Caco-2 (cell line): ENCODE measurements at regions not wholly inside any gene's neighbourhood (a gene's known extent, or its start where the extent isn't known, plus 50 kb on each side); places are given as distances from the start of the nearest gene placed in this dataset.

Source experiments
- BruUV-seq: library from RNA; stranded (reverse); fragments of 400-500 nt; replicated peaks from 2 replicates; lab custom pipeline; 2021; lab: Mats Ljungman, UMichigan
- CTCF ChIA-PET: fragments of 300-600 bp; sonication (Branson Sonifier 250); formaldehyde crosslinking; loops from one replicate; lab custom pipeline; 2022; ENCODE audit warnings: antibody characterized with exemption; lab: Charles Lee
- POLR2A ChIA-PET: fragments of 300-600 bp; sonication (Branson Sonifier 250); formaldehyde crosslinking; loops from one replicate; lab custom pipeline; 2022; ENCODE audit warnings: antibody characterized with exemption; lab: Charles Lee
- DNase-seq, 2 experiments: peaks; one replicate each; pipeline versions ENCODE4 v3.0.0 to v3.0.0-alpha.2; 2020 to 2022
- H3K27me3 ChIP-seq: replicated peaks from 2 replicates; pipeline ENCODE4 v1.6.0; 2011; ENCODE audit warnings: low read length; ENCODE audit not compliant: control insufficient read depth, insufficient read depth
- H3K36me3 ChIP-seq: 2 replicates; pipeline ENCODE4 v1.5.1; 2011; ENCODE audit warnings: low read length; ENCODE audit not compliant: control insufficient read depth, insufficient read depth
- H3K4me1 ChIP-seq: fragments of 250-450 bp; sonication (Bioruptor Pico); 2 replicates; pipeline ENCODE4 v1.5.1; 2020; ENCODE audit warnings: mild to moderate bottlenecking
- H3K4me3 ChIP-seq: 2 replicates; pipeline ENCODE4 v1.5.1; 2011; ENCODE audit warnings: low read depth, mild to moderate bottlenecking, control low read depth, low read length
- H3K9me3 ChIP-seq: fragments of 250-450 bp; sonication (Bioruptor Pico); 2 replicates; pipeline ENCODE4 v1.5.1; 2020; ENCODE audit warnings: mild to moderate bottlenecking, moderate library complexity
- H3K27ac Mint-ChIP-seq: one replicate; pipeline ENCODE4 v1.8.0; 2022; ENCODE audit warnings: mixed read lengths; ENCODE audit not compliant: unreplicated experiment
- H3K27me3 Mint-ChIP-seq: one replicate; pipeline ENCODE4 v1.8.0; 2022; ENCODE audit warnings: mixed read lengths; ENCODE audit not compliant: insufficient read depth, unreplicated experiment
- H3K36me3 Mint-ChIP-seq: one replicate; pipeline ENCODE4 v1.8.0; 2022; ENCODE audit warnings: mild to moderate bottlenecking, mixed read lengths; ENCODE audit not compliant: insufficient read depth, unreplicated experiment
- H3K4me1 Mint-ChIP-seq: one replicate; pipeline ENCODE4 v1.8.0; 2022; ENCODE audit warnings: low read depth, mixed read lengths; ENCODE audit not compliant: unreplicated experiment
- H3K4me3 Mint-ChIP-seq: one replicate; pipeline ENCODE4 v1.8.0; 2022; ENCODE audit warnings: mild to moderate bottlenecking, moderate library complexity, mixed read lengths; ENCODE audit not compliant: unreplicated experiment
- H3K9me3 Mint-ChIP-seq: one replicate; pipeline ENCODE4 v1.8.0; 2022; ENCODE audit warnings: mixed read lengths; ENCODE audit not compliant: unreplicated experiment
- intact Hi-C: fragments of 100-400 bp; cut with micrococcal nuclease; formaldehyde crosslinking; loops from one replicate; pipeline ENCODE4 v1.10.0; 2022; ENCODE audit not compliant: unreplicated experiment
- TF ChIP-seq, protein P1 (sequence below), 2 experiments: fragments of 200-600 bp in 1 of 2; IDR thresholded peaks; 1 replicate in 1 of 2; 2 replicates in 1 of 2; pipeline versions ENCODE4 v1.5.1 to v1.8.0; 2011 to 2022; ENCODE audit warnings: antibody characterized with exemption in 1 of 2, control low read depth in 1 of 2, inconsistent platforms in 1 of 2, low read depth in 1 of 2, low read length in 1 of 2, mild to moderate bottlenecking in 1 of 2, moderate library complexity in 1 of 2; ENCODE audit not compliant: insufficient read depth in 1 of 2, severe bottlenecking in 1 of 2, unreplicated experiment in 1 of 2

- DNase-seq: no peak
- H3K27ac Mint-ChIP-seq: no peak overlapping the region
- intact Hi-C loops: no loop called here
- Histone ChIP-seq H3K4me3 (no peak overlapping the region), H3K27me3 (no peaks in the 10 kb centered on the region), H3K9me3 (no peaks in the 10 kb centered on the region), H3K36me3 (no peaks in the 10 kb centered on the region), H3K4me1 (no peaks in the 10 kb centered on the region)
- no peak overlapping the region for H3K4me3 Mint-ChIP-seq
- no peaks in the 10 kb centered on the region for H3K36me3 Mint-ChIP-seq
- no peaks in the 10 kb centered on the region for H3K9me3 Mint-ChIP-seq
- POLR2A ChIA-PET: no interaction called here
- CTCF ChIA-PET: no interaction called here
- no peaks in the 10 kb centered on the region for H3K27me3 Mint-ChIP-seq
- TF ChIP-seq, protein P1, sequence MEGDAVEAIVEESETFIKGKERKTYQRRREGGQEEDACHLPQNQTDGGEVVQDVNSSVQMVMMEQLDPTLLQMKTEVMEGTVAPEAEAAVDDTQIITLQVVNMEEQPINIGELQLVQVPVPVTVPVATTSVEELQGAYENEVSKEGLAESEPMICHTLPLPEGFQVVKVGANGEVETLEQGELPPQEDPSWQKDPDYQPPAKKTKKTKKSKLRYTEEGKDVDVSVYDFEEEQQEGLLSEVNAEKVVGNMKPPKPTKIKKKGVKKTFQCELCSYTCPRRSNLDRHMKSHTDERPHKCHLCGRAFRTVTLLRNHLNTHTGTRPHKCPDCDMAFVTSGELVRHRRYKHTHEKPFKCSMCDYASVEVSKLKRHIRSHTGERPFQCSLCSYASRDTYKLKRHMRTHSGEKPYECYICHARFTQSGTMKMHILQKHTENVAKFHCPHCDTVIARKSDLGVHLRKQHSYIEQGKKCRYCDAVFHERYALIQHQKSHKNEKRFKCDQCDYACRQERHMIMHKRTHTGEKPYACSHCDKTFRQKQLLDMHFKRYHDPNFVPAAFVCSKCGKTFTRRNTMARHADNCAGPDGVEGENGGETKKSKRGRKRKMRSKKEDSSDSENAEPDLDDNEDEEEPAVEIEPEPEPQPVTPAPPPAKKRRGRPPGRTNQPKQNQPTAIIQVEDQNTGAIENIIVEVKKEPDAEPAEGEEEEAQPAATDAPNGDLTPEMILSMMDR (IDR thresholded peaks at IDR 0.05; ENCODE audit: insufficient read depth in 1 of 2, low read depth in 1 of 2, low read length in 1 of 2, severe bottlenecking in 1 of 2, unreplicated experiment in 1 of 2): no peak
- H3K4me1 Mint-ChIP-seq: no peaks in the 10 kb centered on the region
- no TSS peak for BruUV-seq
Measured at GRCh38 chr20:11119573-11119972, 445.8 kb upstream of the JAG1 start.

GRCh38 chr20:11120431-11120830, 446.6 kb upstream of the JAG1 start:
- no peaks in the 10 kb centered on the region for H3K4me1 ChIP-seq
- intact Hi-C loops: no loop called here
- H3K36me3 ChIP-seq: no peaks in the 10 kb centered on the region
- TF ChIP-seq, protein P1 (IDR thresholded peaks at IDR 0.05; ENCODE audit: insufficient read depth in 1 of 2, low read depth in 1 of 2, low read length in 1 of 2, severe bottlenecking in 1 of 2, unreplicated experiment in 1 of 2): no peak
- Mint-ChIP-seq H3K36me3 (no peaks in the 10 kb centered on the region), H3K4me3 (no peak overlapping the region), H3K4me1 (no peaks in the 10 kb centered on the region), H3K9me3 (no peaks in the 10 kb centered on the region), H3K27ac (no peak overlapping the region), H3K27me3 (no peaks in the 10 kb centered on the region)
- BruUV-seq: no TSS peak
- DNase-seq: no peak
- H3K4me3 ChIP-seq: no peak overlapping the region
- H3K27me3 ChIP-seq: no peaks in the 10 kb centered on the region
- ChIA-PET CTCF (no interaction called here), POLR2A (no interaction called here)
- H3K9me3 ChIP-seq: no peaks in the 10 kb centered on the region

- ChIA-PET POLR2A (interaction anchor here (0.5 kb wide), 1 partner anchor 1091 kb away, joined by 4 read pairs; no protein-coding TSS in a partner anchor), CTCF (no interaction called here)
- Histone ChIP-seq H3K27me3 (no peaks in the 10 kb centered on the region), H3K4me3 (no peak overlapping the region), H3K36me3 (no peaks in the 10 kb centered on the region), H3K9me3 (no peaks in the 10 kb centered on the region), H3K4me1 (no peaks in the 10 kb centered on the region)
- DNase-seq: no peak
- intact Hi-C loops: no loop called here
- H3K4me3 Mint-ChIP-seq: no peak overlapping the region
- no peaks in the 10 kb centered on the region for H3K36me3 Mint-ChIP-seq
- BruUV-seq: no TSS peak
- peaks cover 9% of the 10 kb centered on the region for H3K9me3 Mint-ChIP-seq
- H3K27ac Mint-ChIP-seq: no peak overlapping the region
- H3K4me1 Mint-ChIP-seq: no peaks in the 10 kb centered on the region
- no peaks in the 10 kb centered on the region for H3K27me3 Mint-ChIP-seq
- TF ChIP-seq, protein P1 (IDR thresholded peaks at IDR 0.05; ENCODE audit: insufficient read depth in 1 of 2, low read depth in 1 of 2, low read length in 1 of 2, severe bottlenecking in 1 of 2, unreplicated experiment in 1 of 2): no peak
Measured at GRCh38 chr20:11124849-11125505, 451.2 kb upstream of the JAG1 start.
